Right lobe of liver (tissue), 4 donors: ENCODE measurements at regions not wholly inside any gene's neighbourhood (a gene's known extent, or its start where the extent isn't known, plus 50 kb on each side); places are given as distances from the start of the nearest gene placed in this dataset.

Experiments
- POLR2A ChIP-seq: fragments of 450-650 bp; IDR thresholded peaks from one replicate; pipeline ENCODE4 v1.6.1; 2017; ENCODE audit warnings: antibody characterized with exemption, mild to moderate bottlenecking
- TF ChIP-seq, protein P1 (sequence below), 4 donors: fragments of 200-600 bp in 3 of 4; fragments of 450-650 bp in 1 of 4; IDR thresholded peaks; one replicate each; pipeline versions ENCODE4 v1.5.1 to v1.8.0; 2016 to 2022; ENCODE audit warnings: antibody characterized with exemption in 4 of 4, mild to moderate bottlenecking in 2 of 4
- donor health status: DM: no; HTN: no; CAD: no.
- donor health status: DM: no; HTN: no; CAD: no.
- donor health status: DM: no; HTN: yes; CAD: no.

DNA sequence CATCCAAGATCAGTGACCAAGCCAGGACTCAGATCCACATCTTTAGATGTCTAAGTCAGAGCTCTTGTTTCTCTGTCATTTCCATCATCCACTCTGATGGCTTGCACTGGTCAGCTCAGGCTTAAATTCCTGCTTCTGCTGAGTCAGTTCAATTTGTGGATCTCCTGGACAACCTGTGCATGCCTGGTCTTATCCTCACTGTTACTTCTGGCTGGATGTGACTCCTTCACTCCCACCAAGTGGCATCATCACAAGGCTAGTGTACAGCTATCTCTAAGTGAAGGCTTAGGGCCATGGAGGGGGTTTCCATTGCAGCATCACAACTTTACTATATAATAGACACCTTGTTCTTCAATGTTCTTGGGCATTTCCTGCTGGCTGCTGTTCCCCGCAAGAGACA, 102.9 kb downstream of the EMP1 start:
- no peak for TF ChIP-seq POLR2A
- TF ChIP-seq, protein P1, sequence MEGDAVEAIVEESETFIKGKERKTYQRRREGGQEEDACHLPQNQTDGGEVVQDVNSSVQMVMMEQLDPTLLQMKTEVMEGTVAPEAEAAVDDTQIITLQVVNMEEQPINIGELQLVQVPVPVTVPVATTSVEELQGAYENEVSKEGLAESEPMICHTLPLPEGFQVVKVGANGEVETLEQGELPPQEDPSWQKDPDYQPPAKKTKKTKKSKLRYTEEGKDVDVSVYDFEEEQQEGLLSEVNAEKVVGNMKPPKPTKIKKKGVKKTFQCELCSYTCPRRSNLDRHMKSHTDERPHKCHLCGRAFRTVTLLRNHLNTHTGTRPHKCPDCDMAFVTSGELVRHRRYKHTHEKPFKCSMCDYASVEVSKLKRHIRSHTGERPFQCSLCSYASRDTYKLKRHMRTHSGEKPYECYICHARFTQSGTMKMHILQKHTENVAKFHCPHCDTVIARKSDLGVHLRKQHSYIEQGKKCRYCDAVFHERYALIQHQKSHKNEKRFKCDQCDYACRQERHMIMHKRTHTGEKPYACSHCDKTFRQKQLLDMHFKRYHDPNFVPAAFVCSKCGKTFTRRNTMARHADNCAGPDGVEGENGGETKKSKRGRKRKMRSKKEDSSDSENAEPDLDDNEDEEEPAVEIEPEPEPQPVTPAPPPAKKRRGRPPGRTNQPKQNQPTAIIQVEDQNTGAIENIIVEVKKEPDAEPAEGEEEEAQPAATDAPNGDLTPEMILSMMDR (IDR thresholded peaks at IDR 0.05): no peak
